K562 (cell line): ENCODE measurements at regions not wholly inside any gene's neighbourhood (a gene's known extent, or its start where the extent isn't known, plus 50 kb on each side); places are given as distances from the start of the nearest gene placed in this dataset.

ENCODE experiments used
- ARID1B ChIP-seq: fragments of 450-650 bp; IDR thresholded peaks from 2 replicates; pipeline ENCODE4 v1.6.1; 2016; ENCODE audit warnings: antibody characterized with exemption, mild to moderate bottlenecking, inconsistent platforms
- CBX1 ChIP-seq: sonication (generic); IDR thresholded peaks from 2 replicates; pipeline ENCODE4 v1.6.1; 2016; ENCODE audit warnings: antibody characterized with exemption, low read depth, mild to moderate bottlenecking
- GTF2E2 ChIP-seq: fragments of 200-800 bp; sonication (Bioruptor generic); IDR thresholded peaks from 2 replicates; pipeline ENCODE4 v1.6.1; 2016; ENCODE audit warnings: missing genetic modification characterization, missing compliant biosample characterization
- JUN ChIP-seq, 2 experiments: sonication (generic) in 1 of 2; formaldehyde crosslinking in 1 of 2; IDR thresholded peaks; 2 replicates each; pipeline versions ENCODE4 v1.6.1 to v1.8.0; 2012 to 2022; ENCODE audit warnings: borderline replicate concordance in 2 of 2, mild to moderate bottlenecking in 2 of 2, improper control_type of control experiment in 1 of 2, low read depth in 1 of 2, low read length in 1 of 2, missing genetic modification reagents in 1 of 2
- JUNB ChIP-seq: fragments of 450-650 bp; formaldehyde crosslinking; conservative IDR thresholded peaks from 2 replicates; pipeline ENCODE4 v1.4.0; 2020; ENCODE audit warnings: mild to moderate bottlenecking
- MAZ ChIP-seq, 2 experiments: fragments of 450-650 bp in 1 of 2; sonication (generic) in 1 of 2; formaldehyde crosslinking; IDR thresholded peaks in 1 of 2; conservative IDR thresholded peaks in 1 of 2; 2 replicates each; pipeline versions ENCODE4 v1.4.0 to v1.5.0; 2020; ENCODE audit warnings: mild to moderate bottlenecking in 1 of 2, missing genetic modification reagents in 1 of 2
- MBD2 ChIP-seq: sonication (generic); IDR thresholded peaks from 2 replicates; pipeline ENCODE4 v1.6.1; 2016; ENCODE audit warnings: low read depth, borderline replicate concordance
- SMAD1 ChIP-seq: fragments of 150-350 bp; IDR thresholded peaks from 2 replicates; pipeline ENCODE4 v1.6.1; 2014; ENCODE audit warnings: low read length, low read depth; ENCODE audit not compliant: partially characterized antibody
- STAT5B ChIP-seq: fragments of 250-450 bp; sonication (Bioruptor Pico); IDR thresholded peaks from 2 replicates; pipeline ENCODE4 v1.8.0; 2021; ENCODE audit warnings: mild to moderate bottlenecking, inconsistent platforms
- ZNF175 ChIP-seq: fragments of 200-800 bp; sonication (Bioruptor generic); IDR thresholded peaks from 2 replicates; pipeline ENCODE4 v1.6.1; 2016; ENCODE audit warnings: low read depth, mild to moderate bottlenecking, missing genetic modification characterization, missing compliant biosample characterization
- TF ChIP-seq, protein P1 (sequence below): fragments of 250-450 bp; sonication (Bioruptor Pico); IDR thresholded peaks from 2 replicates; pipeline ENCODE4 v1.4.0; 2020
- TF ChIP-seq, protein P2 (sequence below): fragments of 250-450 bp; sonication (Bioruptor Pico); IDR thresholded peaks from 2 replicates; pipeline ENCODE4 v1.4.0; 2020; ENCODE audit warnings: mild to moderate bottlenecking, moderate library complexity
- TF ChIP-seq, protein P3 (sequence below): fragments of 250-450 bp; sonication (Bioruptor Pico); IDR thresholded peaks from 2 replicates; pipeline ENCODE4 v1.4.0; 2020; ENCODE audit warnings: borderline replicate concordance
- TF ChIP-seq, protein P4 (sequence below): fragments of 450-650 bp; formaldehyde crosslinking; IDR thresholded peaks from 2 replicates; pipeline ENCODE4 v1.4.0; 2020; ENCODE audit warnings: mild to moderate bottlenecking, mixed read lengths
- TF ChIP-seq, protein P5 (sequence below): fragments of 150-350 bp; IDR thresholded peaks from 2 replicates; pipeline ENCODE4 v1.6.1; 2014; ENCODE audit warnings: low read depth, mild to moderate bottlenecking, low read length, borderline replicate concordance

DNA sequence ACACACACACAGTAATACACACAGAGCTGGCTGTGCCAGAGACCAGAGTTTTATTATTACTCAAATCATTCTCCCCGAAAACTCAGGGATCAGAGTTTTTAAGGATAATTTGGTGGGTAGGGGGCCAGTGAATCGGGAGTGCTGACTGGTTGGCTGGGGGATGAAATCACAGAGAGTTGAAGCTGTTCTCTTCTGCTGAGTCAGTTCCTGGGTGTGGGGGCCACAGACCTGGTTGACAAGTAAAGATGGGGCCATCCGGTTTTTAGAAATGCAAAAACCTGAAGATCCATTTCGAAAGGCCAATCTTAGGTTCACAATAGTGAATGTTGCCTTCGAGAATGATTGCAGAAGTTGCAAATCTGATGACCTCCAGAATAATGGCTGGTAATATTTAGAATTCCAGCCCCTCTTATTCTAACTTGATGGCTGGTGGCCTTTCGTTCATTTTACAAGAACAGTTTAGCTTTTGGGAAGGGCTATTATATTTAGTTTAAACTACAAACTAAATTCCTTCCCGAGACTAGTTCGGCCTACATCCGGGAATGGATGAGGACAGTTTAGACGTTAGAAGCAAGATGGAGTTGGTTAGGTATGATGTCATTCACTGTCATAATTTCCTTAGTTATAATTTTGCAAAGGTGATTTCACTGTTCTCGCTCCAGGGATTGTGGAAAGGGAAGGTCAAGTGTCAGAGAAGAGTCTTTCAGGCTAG, 123.2 kb downstream of the KCNJ18 start (continued):
- TF ChIP-seq, protein P1, sequence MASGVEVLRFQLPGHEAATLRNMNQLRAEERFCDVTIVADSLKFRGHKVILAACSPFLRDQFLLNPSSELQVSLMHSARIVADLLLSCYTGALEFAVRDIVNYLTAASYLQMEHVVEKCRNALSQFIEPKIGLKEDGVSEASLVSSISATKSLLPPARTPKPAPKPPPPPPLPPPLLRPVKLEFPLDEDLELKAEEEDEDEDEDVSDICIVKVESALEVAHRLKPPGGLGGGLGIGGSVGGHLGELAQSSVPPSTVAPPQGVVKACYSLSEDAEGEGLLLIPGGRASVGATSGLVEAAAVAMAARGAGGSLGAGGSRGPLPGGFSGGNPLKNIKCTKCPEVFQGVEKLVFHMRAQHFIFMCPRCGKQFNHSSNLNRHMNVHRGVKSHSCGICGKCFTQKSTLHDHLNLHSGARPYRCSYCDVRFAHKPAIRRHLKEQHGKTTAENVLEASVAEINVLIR = no peak
- no peak for TF ChIP-seq GTF2E2 (tag)
- TF ChIP-seq, protein P2, sequence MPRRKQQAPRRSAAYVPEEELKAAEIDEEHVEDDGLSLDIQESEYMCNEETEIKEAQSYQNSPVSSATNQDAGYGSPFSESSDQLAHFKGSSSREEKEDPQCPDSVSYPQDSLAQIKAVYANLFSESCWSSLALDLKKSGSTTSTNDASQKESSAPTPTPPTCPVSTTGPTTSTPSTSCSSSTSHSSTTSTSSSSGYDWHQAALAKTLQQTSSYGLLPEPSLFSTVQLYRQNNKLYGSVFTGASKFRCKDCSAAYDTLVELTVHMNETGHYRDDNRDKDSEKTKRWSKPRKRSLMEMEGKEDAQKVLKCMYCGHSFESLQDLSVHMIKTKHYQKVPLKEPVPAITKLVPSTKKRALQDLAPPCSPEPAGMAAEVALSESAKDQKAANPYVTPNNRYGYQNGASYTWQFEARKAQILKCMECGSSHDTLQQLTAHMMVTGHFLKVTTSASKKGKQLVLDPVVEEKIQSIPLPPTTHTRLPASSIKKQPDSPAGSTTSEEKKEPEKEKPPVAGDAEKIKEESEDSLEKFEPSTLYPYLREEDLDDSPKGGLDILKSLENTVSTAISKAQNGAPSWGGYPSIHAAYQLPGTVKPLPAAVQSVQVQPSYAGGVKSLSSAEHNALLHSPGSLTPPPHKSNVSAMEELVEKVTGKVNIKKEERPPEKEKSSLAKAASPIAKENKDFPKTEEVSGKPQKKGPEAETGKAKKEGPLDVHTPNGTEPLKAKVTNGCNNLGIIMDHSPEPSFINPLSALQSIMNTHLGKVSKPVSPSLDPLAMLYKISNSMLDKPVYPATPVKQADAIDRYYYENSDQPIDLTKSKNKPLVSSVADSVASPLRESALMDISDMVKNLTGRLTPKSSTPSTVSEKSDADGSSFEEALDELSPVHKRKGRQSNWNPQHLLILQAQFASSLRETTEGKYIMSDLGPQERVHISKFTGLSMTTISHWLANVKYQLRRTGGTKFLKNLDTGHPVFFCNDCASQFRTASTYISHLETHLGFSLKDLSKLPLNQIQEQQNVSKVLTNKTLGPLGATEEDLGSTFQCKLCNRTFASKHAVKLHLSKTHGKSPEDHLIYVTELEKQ (CRISPR knock-in tag) = no peak
- peak; percentile 87 for TF ChIP-seq ZNF175 (CRISPR knock-in tag)
- TF ChIP-seq MBD2 = no peak
- TF ChIP-seq, protein P3, sequence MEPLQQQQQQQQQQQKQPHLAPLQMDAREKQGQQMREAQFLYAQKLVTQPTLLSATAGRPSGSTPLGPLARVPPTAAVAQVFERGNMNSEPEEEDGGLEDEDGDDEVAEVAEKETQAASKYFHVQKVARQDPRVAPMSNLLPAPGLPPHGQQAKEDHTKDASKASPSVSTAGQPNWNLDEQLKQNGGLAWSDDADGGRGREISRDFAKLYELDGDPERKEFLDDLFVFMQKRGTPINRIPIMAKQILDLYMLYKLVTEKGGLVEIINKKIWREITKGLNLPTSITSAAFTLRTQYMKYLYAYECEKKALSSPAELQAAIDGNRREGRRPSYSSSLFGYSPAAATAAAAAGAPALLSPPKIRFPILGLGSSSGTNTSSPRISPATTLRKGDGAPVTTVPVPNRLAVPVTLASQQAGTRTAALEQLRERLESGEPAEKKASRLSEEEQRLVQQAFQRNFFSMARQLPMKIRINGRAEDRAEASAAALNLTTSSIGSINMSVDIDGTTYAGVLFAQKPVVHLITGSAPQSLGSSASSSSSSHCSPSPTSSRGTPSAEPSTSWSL (CRISPR knock-in tag) = no peak
- TF ChIP-seq JUN (IDR thresholded peaks at IDR 0.05; ENCODE audit: borderline replicate concordance, low read depth, low read length) = no peak
- no peak for TF ChIP-seq JUN (CRISPR knock-in tag; IDR thresholded peaks at IDR 0.05; ENCODE audit: borderline replicate concordance)
- TF ChIP-seq MAZ (CRISPR knock-in tag; conservative IDR thresholded peaks at IDR 0.05 in 1 of 2, IDR thresholded peaks at IDR 0.05 in 1 of 2) = no peak
- no peak for TF ChIP-seq ARID1B
- TF ChIP-seq, protein P4, sequence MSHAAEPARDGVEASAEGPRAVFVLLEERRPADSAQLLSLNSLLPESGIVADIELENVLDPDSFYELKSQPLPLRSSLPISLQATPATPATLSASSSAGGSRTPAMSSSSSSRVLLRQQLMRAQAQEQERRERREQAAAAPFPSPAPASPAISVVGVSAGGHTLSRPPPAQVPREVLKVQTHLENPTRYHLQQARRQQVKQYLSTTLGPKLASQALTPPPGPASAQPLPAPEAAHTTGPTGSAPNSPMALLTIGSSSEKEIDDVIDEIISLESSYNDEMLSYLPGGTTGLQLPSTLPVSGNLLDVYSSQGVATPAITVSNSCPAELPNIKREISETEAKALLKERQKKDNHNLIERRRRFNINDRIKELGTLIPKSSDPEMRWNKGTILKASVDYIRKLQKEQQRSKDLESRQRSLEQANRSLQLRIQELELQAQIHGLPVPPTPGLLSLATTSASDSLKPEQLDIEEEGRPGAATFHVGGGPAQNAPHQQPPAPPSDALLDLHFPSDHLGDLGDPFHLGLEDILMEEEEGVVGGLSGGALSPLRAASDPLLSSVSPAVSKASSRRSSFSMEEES = no peak
- TF ChIP-seq SMAD1 = no peak
- TF ChIP-seq STAT5B (CRISPR knock-in tag) = no peak
- TF ChIP-seq JUNB (CRISPR knock-in tag) = no peak
- TF ChIP-seq CBX1 = no peak
- TF ChIP-seq, protein P5, sequence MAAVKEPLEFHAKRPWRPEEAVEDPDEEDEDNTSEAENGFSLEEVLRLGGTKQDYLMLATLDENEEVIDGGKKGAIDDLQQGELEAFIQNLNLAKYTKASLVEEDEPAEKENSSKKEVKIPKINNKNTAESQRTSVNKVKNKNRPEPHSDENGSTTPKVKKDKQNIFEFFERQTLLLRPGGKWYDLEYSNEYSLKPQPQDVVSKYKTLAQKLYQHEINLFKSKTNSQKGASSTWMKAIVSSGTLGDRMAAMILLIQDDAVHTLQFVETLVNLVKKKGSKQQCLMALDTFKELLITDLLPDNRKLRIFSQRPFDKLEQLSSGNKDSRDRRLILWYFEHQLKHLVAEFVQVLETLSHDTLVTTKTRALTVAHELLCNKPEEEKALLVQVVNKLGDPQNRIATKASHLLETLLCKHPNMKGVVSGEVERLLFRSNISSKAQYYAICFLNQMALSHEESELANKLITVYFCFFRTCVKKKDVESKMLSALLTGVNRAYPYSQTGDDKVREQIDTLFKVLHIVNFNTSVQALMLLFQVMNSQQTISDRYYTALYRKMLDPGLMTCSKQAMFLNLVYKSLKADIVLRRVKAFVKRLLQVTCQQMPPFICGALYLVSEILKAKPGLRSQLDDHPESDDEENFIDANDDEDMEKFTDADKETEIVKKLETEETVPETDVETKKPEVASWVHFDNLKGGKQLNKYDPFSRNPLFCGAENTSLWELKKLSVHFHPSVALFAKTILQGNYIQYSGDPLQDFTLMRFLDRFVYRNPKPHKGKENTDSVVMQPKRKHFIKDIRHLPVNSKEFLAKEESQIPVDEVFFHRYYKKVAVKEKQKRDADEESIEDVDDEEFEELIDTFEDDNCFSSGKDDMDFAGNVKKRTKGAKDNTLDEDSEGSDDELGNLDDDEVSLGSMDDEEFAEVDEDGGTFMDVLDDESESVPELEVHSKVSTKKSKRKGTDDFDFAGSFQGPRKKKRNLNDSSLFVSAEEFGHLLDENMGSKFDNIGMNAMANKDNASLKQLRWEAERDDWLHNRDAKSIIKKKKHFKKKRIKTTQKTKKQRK = no peak
